NCI-H526 (cell line): ENCODE measurements at regions not wholly inside any gene's neighbourhood (a gene's known extent, or its start where the extent isn't known, plus 50 kb on each side); places are given as distances from the start of the nearest gene placed in this dataset.
"Not testable (repeated sequence)": the region's sequence is repeated elsewhere in the genome, so short reads cannot be mapped to it uniquely, and the experiment has no call there.

ENCODE experiments used
- DNase-seq, 2 experiments: peaks; one replicate each; lab custom pipeline; 2025; lab: John Stamatoyannopoulos, UW

DNA sequence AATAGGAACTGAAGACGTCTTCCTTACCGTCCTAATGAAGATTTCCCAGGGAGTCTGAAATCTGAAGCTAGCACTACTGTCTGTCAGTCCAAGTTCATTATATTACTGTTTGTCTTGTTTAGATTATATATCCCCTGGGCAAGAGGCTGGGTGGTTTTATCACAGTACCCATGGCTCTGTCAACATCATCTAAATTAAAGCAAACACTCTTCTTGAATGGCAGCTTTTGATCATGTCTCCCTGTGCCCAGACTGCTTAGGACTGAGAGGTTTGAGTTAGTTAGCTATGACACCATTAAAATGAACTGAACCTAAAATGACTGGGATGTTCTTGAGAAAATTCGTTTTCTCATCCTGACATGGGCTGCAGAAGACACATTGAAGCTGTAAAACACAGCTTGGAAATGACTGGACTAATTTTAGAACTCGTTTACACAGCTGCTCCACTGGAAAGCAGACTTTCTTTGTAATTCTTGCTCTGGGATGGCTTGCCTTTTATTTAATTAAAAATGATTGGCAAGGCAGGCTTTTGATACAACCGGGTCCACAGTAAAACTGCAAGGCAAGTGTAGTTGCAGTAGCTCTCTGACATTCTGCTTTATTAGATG lies 243.5 kb downstream of the MFSD1 start:
- DNase-seq: peak; percentile 36 to 45

DNA sequence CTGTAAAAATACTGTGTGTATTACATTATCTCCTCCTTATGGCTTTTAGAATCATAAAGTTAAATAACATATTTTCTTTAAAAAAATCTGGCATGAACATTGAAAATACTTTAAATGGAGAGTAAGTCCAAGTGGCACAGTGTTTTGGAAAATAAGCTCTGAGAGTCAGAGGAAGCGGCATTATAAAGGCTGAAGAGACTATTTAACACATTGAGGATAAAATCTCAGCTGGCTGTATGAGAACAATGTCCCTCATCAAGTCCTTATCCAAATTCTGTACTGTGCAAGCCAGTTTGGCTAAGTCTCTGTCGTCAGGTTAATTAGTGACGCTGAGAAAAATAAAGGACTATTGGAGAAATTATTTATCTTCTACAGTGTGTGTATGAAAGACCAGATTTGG lies 245.5 kb downstream of the MFSD1 start:
- DNase-seq: no peak

DNA sequence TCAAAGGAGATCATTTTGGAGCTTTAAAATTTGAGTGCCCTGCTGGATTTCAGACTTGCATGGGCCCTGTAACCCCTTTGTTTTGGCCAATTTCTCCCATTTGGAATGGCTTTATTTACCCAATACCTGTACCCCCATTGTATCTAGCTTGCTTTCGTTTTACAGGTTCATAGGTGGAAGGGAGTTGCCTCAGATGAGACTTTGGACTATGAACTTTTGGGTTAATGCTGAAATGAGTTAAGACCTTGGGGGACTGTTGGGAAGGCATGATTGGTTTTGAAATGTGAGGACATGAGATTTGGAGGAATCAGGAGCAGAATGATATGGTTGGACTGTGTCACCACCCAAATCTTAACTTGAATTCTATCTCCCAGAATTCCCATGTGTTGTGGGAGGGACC lies 250.6 kb downstream of the MFSD1 start:
- DNase-seq: not testable (repeated sequence)

DNA sequence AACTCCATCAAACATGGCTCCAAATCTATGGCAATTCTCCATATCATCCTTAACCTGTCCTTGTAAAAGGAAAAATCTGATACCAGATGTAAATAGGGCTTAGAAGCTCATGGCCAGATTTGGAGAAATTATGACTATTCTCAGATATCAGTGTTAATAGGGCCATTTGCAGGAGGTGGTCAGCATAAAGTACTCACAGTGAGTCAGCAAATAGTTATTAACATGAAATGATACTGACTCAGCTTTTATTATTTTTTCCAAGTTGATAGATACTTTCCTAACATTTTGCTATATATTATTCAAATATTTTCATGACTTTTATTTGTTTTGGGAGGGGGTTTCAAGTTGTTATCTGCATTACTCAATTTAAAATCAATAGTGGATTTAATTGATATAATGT lies 255.8 kb downstream of the MFSD1 start:
- DNase-seq: no peak

DNA sequence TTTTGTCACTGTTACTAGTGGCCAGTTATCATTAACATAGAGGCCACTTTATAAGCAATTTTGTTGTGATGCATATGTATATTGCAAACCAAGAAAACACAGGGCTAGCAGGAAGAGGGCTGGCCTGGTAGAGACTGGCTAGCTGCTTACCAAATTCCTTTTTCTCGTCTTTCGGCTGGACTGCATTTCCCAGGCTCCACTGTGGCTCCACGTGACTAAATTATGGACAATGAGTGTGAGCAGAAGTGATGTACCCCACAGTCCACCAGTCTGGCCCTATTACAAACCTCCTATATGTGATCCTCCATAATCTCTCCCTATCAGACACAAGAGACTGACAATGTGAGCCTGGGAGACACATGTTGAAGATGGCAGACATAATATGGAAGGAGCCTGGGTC lies 257.0 kb downstream of the MFSD1 start:
- DNase-seq: no peak

DNA sequence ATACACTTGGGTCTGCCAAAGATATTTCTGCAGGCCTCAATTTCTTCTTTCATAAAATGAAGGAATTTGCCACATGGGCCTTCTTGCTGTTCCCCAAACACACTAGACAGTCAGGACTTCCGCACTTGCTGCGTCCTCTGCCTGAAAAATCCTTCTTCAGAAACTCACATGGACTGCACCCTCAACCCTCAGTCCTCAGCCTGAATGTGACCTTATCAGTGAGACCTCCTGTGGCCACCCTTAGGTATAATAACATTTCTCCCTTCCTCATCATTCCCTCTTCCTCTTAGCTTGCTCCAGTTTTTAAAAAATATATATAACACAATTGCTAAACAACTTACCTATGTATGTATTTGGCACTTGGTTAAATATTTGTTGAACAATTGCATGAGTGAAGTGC lies 257.5 kb downstream of the MFSD1 start:
- DNase-seq: peak in 1 of 2 experiments; percentile 9

DNA sequence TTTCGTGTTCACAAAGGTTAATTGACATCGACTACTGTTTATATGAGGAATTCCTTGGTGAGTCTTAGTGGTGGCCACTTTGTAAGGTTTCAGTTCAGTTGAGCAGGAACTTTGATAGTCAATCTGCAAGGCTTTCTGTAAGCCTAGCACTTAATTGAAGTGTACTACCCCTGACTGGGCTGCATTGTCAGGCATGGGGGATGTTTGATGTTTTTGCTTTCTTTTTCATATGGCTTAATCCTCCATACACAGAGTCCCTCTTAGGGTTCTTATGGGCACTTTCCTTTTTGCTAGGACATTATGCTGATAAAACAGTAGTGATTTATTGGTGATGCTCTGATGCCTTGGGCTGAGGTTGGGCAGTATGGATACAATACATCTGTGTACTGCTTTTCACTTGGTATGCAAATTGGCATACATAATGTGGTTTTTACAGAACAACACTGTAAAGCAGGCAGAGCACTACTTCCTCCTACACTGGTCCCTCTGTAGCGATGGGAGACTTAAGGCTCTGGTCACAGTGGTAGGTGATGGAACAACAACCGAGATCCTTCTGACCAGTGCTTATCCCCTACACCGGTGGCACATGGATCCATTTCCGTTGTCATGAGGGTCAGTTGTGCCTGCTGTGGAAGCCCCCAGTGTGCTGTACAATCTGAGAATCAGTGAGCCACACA lies 261.0 kb downstream of the MFSD1 start:
- DNase-seq: peak in 1 of 2 experiments; percentile 38

DNA sequence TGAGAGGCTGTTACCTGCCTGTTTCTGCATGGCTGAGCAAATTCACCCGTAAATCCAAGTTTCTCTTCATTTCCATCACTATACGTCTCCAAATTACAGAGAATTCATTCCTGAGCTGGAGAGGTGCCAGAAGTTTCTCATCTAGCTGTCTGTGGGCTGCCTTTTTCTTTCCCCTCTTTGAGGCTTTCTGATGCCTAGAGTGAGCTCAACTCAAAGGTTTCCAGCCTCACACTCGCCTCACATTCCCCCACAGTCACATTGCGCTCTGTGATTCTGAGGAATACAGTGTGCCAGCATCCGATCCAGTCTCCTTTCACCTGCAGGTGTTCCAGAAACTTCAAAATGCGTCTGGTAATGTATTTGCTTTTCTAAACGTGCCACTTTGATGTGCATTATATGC lies 267.2 kb downstream of the MFSD1 start, which contains the start of gene IQCJ:
IQCJ (plus strand) TSS at position 229 of the 400 bp plus-strand sequence.
- no peak for DNase-seq

DNA sequence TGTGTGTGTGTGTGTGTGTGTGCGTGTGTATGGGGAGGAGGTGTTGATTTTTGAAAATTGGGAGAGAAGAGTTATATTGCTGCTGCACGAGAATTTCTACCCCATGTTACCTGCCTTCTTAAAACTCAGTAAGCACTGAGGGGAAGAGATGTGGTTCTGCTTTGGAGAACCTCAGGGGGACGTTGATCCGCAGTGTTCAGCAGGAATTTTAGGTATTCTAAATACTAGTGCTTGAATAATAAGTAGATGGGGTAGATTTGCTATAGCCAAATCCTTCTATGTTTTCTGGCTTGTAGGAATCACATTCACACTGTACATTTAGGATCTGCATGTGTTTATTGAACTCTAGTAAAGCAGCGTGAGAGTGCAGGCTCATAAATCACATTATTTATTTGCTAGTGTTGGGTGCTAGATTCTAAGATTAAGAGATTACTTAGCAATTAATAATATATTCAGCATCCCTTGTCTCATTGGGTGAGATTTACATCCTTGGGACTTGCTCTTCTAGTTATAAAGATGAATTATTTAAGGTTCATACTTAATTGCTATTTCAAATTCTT lies 268.1 kb downstream of the MFSD1 start:
- DNase-seq: no peak

DNA sequence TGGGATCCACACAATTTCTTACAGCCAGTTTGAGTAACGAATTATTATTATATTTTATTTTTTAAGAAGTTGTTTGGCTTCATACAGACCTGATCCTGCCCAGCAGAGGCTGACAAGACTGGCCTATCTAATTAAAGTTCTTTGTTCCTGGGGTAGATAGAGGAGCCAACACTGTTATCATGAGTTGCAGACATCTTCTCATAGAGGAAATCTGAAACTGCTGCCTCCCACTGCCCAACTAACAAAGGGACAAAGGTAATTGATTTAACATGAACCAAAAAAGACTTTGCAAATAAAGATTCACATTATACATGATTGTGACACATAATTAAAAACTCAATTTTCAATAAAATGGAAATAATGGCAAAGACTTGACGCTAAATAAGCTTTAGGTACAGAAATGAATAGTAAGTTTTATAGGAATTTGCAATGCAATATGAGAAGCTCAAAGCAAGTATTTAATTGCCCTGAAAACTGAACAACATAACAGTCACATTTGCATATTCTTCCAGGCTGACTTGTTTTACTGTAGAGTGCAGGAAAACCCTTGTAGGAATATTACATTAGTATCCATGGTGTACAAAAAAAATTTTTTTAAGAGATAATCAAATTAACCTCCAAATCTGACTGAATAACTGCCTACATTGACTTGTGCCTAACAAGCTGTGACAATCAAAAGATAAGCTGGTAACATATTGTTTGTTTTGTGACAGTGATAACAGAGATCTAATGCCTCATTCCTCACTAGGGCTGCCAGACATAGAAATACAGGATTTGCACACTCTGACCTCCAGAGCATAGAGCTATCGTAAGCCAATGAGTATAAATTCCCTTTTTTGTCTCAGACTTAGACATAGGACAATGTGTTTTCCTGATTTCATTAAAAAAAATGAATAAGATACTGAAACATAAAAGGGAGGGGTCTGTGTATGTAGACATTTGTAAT lies 273.2 kb downstream of the MFSD1 start:
- peak; percentile 46 to 56 for DNase-seq

DNA sequence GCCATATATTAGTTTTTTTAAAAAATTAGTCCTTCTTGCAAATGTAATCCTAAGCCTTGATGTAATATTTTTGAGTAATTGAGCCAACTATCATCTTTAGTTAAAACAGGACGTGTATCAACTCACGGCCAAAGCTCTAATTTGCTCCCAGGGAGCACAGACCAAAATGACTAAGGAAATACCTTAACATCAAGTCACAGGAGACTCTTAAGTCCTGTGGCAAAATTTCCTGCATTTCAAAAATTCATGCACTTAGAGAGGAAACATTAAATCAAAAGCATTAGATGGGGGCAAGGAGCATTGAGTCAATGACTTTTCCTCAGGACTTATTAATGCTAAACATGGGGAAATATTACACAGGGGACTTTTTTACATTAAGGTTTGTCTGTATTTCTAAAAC lies 276.0 kb downstream of the MFSD1 start:
- DNase-seq: no peak

DNA sequence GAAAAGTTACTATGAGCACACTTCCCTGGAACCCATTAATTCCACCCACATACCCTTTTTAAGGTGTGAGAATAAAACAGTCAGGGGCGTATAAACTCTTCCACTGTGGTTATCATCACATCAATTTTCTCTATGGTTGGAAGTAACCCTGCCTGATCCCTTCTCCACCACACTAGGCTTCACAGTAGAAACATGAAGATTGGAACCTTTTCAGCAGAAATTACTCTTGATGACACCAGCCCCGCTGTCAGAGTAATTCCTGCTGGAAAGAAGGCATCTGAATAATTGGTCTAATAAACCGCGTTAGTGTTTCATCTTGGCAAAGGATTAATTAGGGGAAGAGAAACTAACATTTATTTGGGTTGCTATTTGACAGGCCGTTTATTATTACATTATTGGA lies 278.4 kb downstream of the MFSD1 start:
- no peak for DNase-seq

DNA sequence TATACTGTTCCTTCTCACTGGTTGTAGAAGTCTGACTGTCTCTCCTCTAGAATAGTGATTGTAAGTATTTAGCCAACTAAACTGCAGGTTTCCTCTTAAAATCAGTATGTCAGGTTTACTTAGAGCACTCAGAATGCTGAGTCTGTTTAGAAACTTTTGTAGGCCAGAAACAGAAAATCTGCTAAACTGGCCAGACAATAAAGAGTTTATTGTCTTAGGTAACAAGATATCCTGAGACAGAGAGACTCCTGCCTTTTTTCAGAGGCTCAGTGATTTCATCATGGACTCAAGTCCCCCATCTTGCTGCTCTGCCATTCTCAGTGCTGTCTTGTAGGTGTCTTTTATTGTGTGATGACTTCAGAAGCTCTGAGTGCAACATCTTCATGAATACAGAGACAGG lies 279.0 kb downstream of the MFSD1 start:
- no peak for DNase-seq

DNA sequence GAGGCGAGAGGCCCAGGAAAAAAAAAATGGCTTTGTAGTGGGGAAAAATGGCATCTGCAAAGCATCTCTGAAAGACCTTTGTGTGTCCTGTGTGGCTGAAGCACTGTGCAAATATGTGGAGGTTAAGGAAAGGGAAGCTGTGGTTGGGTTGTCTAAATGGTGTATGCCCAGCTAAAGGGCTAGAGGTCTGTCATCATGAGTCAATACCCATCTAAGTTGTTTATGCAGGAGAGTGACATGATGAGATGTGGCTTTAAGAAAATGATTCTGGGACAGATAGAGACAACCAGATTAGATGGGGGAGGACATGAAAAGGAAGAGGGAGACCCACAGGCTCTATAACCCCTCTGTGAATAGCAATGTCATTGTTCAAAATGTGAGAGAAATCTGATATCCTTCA lies 280.7 kb downstream of the MFSD1 start:
- no peak for DNase-seq

DNA sequence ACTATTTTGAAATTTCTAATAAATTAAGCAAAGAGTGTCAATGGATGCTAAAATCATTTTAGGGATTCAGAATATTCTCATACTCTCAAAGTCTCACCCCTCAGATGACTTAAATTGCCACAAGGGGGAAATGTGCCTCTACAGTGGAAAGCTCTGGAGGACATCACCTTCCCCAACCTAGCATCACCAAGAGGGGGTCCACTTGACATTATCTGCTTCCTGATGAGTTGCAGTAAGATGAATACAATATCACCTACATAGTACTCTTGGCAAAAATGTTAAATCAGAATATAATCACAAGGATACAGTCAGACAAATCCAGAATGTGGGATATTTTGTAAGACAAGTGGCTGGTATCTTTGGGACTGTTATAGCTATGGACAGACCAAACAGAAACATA lies 290.1 kb downstream of the MFSD1 start:
- no peak for DNase-seq

DNA sequence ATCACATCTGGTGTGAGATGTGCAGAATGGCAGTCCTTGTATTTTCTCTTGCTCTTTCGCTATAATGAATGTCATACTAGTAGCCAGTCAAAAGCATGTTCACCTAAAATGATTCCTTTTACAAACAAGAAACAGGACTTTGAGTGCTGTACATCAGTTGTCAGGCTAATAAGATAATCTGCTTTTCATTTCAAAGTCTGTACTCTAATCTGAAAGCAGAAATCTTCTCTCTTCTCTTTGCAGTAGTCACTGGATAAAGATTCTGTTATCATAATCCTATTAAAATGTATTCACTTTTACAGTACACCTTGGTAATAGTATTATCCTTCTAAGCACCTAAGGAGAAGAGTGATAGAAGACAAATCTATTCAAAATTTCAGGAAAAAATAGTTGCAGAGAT lies 300.1 kb downstream of the MFSD1 start:
- no peak for DNase-seq

DNA sequence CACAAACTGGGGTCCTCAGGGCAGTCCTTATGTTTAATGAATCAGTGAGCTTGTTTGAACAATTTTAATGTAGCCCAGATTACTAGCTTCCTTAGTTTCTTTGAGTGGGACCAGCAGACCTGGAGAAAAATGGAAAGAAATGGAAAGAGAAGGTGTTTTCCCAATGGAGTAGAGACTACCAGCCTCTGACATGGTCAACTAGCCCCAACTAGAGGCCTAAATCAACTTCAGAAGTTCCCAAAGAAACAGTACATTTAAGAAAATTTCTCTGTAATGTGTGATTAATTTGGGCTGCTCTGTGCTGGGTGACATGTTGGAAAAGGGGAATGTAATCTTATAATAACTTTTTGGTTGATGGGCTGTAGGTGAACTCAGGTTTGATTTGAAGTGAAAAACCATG lies 310.9 kb downstream of the MFSD1 start:
- no peak for DNase-seq

DNA sequence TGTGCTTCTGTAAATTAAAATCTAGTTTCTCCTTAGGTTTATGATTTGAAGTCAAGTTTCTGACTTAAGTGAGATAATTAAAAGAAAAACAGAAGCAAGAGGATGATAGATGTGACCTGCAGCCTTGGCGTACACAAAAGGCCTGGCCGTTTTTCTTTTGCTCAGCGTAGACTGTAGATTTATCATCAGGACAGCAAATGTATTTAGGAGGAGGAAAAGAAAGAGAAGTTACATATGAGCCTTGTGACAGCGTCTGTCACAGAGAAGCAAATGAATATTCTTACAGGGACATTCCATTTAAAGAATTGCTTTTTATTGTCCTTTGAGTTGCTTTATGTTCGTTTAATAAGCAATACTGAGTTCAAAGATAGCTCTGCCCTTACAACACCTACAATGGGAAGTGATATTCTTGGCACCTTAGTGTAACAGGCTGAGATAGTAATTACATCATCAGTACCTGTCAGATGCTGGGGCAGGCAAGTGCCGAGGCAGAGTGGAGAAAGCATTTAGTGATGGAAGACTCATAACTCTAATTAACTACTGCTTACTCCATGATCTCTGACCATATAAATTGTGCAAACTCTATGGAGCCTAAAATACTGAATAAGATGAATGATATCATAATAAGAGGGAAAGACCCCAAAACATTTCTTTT lies 311.5 kb downstream of the MFSD1 start:
- DNase-seq: no peak

DNA sequence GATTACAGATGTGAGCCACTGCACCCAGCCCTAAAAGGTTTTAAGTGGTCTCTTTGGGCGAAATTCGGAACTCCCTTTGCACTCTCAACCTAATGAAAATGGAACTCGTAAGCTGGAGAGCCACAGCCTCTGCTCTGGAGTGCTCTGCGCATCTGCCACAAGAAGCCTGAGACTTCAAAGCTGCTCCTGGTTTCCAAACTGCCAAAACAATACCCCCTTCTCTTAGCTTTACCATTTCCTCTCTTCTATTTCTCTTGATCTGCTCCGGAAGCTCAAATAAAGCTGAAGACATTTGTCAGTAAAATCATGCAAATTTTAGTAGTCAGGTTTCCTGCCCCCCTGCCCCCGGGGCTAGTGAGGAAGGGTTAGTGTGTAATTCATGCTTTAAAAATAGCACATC lies 312.7 kb downstream of the MFSD1 start:
- DNase-seq: peak in 1 of 2 experiments; percentile 35

DNA sequence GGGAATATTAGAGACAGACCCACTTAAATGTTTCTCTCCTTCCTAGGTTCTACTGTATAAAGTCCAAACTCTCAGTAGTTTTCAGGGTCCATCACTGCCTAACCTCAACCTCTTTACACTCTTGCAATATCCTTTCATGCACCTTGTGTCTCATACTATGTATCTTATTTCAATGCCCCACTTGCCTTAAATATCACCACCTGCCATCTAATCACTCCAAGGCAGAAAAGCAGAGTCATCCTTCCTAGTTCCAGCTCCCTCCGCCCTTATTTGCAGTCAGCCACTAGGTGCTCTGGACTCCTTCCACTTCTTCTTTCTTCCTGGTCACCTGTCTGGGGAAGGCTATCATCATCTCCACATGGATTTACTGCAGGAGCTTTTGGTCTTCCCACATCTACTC lies 322.0 kb downstream of the MFSD1 start:
- no peak for DNase-seq

DNA sequence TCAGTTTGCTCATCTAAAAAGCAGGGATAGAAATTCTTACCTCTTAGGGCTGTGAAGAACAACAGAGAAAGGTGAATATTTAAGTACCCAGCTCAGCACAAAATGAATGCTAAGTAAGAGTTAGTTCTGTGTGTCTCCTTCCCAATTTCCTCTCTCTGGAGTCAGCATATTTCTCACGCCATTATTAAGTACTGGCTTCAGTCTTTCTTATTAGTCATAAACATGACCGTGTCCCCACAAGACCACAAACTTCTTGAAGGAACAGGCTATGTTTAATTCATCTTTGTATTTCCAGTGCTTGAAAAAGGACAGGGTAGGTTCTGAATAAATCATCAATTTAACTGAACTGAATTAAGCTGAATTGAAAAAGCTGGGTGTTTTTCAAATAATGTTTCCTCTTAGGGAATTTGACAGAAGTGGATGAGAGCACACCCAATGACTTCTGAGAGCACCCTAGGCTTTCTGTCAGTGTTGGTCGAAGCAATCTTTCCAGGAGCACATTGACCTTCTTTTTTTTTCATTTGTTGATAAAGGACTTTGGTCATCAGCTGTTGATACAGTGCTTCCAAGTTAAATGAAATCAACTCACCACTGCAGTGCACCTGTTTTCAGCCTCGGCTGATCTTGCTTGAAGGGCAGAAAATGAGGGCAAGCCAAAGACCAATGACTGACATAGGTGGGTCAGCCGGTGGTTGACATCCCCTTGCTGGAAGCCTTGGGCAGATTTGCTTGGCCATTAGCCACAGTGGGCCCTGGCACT lies 324.6 kb downstream of the MFSD1 start:
- no peak for DNase-seq
